Glutamatergic neuron (in vitro differentiated cells): ENCODE measurements at regions not wholly inside any gene's neighbourhood (a gene's known extent, or its start where the extent isn't known, plus 50 kb on each side); places are given as distances from the start of the nearest gene placed in this dataset.

Experiments
- DNase-seq: peaks from one replicate; pipeline ENCODE4 v3.0.0; 2022
- H3K27ac Mint-ChIP-seq: one replicate; pipeline ENCODE4 v1.8.0; 2020; ENCODE audit warnings: mild to moderate bottlenecking, mixed read lengths, inconsistent platforms; ENCODE audit not compliant: unreplicated experiment
- H3K27me3 Mint-ChIP-seq: one replicate; pipeline ENCODE4 v1.8.0; 2020; ENCODE audit warnings: mild to moderate bottlenecking, moderate library complexity, mixed read lengths, inconsistent platforms; ENCODE audit not compliant: unreplicated experiment
- H3K36me3 Mint-ChIP-seq: one replicate; pipeline ENCODE4 v1.8.0; 2020; ENCODE audit warnings: mild to moderate bottlenecking, mixed read lengths, inconsistent platforms; ENCODE audit not compliant: unreplicated experiment
- H3K4me1 Mint-ChIP-seq: one replicate; pipeline ENCODE4 v1.8.0; 2020; ENCODE audit warnings: mild to moderate bottlenecking, low read depth, mixed read lengths, inconsistent platforms; ENCODE audit not compliant: unreplicated experiment
- H3K4me3 Mint-ChIP-seq: one replicate; pipeline ENCODE4 v1.8.0; 2020; ENCODE audit warnings: mild to moderate bottlenecking, mixed read lengths, inconsistent platforms; ENCODE audit not compliant: unreplicated experiment
- H3K9me3 Mint-ChIP-seq: one replicate; pipeline ENCODE4 v1.8.0; 2020; ENCODE audit warnings: mild to moderate bottlenecking, moderate library complexity, mixed read lengths, inconsistent platforms; ENCODE audit not compliant: unreplicated experiment
- CTCF ChIP-seq: fragments of 200-600 bp; sonication (generic); IDR thresholded peaks from one replicate; pipeline ENCODE4 v1.5.0; 2021; ENCODE audit not compliant: partially characterized antibody, unreplicated experiment

DNA sequence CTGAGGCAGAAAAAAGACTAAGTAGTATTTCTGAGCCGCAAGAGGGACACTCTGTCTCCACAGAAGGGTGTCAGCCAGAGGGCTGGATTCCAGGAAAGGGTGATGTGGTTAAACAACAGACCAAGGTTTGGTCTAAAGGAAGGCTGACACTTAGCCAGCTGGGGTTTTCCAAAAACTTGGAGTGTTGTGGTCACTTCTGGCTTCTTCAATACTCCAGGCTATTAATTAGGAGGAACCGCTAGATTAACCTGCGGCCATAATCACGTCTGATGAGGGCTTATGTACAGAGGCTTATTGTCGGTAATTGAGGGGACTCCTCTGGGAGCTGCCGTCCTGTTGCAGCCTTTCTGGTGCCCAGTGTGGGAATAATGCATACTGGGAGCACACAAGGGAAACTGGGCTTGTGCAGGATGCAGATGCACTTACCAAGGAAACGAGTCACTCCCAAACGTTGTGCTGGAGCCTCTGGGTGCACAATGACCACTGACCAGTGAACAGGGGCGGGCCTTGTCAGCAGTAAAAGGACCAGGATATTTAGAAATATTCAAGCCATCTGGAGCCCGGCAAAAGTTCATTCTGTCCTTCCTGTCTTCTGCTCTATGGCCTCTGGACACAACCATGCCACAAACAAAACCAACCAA, 70.2 kb upstream of the TUT7 start:
- TF ChIP-seq CTCF: no peak
- Mint-ChIP-seq H3K36me3 (no peaks in the 10 kb centered on the region), H3K4me1 (peaks cover 3% of the 10 kb centered on the region), H3K27me3 (peaks cover 2% of the 10 kb centered on the region), H3K27ac (no peak overlapping the region), H3K9me3 (no peaks in the 10 kb centered on the region), H3K4me3 (no peak overlapping the region)
- no peak for DNase-seq

DNA sequence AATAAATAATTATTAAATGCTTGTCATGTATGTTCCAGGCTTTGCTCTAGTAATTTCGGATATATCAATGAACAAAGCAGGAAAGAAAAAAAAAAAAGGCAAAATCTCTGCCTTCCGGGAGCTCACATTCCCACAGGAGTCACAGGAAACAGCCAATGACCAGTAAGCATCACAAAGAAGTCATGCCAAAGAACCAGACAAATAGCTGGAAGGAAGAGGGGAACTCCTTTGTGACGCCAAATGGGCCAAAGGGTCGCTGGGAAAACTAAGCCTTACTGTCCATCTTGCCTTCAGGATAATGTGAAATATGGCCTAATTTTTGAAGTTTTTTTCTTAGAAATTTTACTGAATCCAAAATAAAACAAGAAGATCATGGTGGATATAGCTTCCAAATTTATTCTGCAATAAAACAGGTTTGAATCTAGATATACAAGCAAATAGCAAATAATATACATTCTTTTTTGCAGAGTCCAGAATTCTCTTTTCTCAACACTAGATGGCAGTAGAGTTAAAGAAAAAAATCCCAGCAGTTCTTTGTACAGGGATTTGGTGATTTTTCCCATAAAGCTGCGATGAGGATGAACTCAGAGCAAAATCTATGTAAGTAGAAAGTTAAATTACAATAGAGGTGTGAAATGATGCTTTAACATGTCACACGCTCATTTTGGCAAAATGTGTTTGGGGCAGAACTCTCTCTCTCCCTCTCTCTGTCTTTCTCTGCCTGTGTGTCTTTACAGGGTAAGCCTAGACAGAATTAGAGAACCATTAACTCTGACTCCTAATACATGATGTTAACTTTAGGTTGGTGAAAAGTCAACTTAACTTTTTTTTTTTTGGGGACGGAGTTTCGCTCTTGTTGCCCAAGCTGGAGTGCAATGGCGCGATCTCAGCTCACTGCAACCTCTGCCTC, 60.0 kb upstream of the TUT7 start:
- no peaks in the 10 kb centered on the region for H3K9me3 Mint-ChIP-seq
- DNase-seq: no peak
- H3K4me3 Mint-ChIP-seq: no peak overlapping the region
- TF ChIP-seq CTCF: peak; percentile 85
- no peak overlapping the region for H3K27ac Mint-ChIP-seq
- no peaks in the 10 kb centered on the region for H3K27me3 Mint-ChIP-seq
- H3K4me1 Mint-ChIP-seq: peaks cover 6% of the 10 kb centered on the region
- H3K36me3 Mint-ChIP-seq: no peaks in the 10 kb centered on the region

DNA sequence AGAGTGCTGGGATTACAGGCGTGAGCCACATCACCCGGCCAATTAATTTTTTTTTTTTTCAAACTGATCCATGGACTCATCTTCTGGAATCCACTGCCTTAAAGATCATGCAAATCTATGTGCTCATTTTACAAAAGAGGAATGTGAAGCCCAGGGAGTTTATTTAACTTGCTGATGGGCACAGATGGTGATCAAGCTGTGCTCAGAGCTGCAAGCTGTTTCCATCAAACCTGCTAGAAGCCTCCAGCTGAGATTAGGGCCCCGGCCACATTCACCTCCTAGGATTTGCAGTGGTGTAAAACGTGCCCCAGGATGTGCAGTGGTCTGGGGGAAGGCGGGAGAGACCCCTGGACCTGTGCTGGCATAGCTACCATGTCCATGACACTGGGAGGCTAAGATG, 56.1 kb upstream of the TUT7 start:
- H3K4me1 Mint-ChIP-seq: peaks cover 12% of the 10 kb centered on the region
- no peak overlapping the region for H3K27ac Mint-ChIP-seq
- H3K4me3 Mint-ChIP-seq: no peak overlapping the region
- no peaks in the 10 kb centered on the region for H3K36me3 Mint-ChIP-seq
- H3K9me3 Mint-ChIP-seq: no peaks in the 10 kb centered on the region
- TF ChIP-seq CTCF: no peak
- H3K27me3 Mint-ChIP-seq: no peaks in the 10 kb centered on the region
- no peak for DNase-seq

DNA sequence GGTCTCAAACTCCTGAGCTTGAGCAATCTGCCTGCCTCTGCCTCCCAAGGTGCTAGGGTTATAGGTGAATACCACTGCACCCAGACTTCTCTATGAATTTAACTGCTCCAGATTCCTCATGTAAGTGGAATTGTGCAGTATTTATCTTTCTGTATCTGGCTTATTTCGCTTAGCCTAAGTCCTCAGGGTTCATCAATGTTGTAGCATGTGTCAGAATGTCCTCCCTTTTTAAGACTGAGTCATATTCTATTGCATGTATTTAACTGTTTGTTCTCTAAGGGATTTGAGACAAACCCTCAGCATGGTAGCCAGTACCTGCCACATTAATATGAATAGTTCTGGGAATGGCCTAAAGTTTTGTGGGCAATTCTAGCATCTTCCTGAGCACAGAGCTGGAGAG, 53.9 kb upstream of the TUT7 start:
- Mint-ChIP-seq H3K27ac (no peak overlapping the region), H3K36me3 (no peaks in the 10 kb centered on the region), H3K4me3 (no peak overlapping the region), H3K4me1 (peaks cover 12% of the 10 kb centered on the region), H3K9me3 (no peaks in the 10 kb centered on the region), H3K27me3 (peaks cover 2% of the 10 kb centered on the region)
- no peak for DNase-seq
- TF ChIP-seq CTCF: no peak

GRCh38 chr9:86407022-86407421, 52.8 kb upstream of the TUT7 start:
- peaks cover 12% of the 10 kb centered on the region for H3K4me1 Mint-ChIP-seq
- H3K4me3 Mint-ChIP-seq: no peak overlapping the region
- TF ChIP-seq CTCF: no peak
- peaks cover 2% of the 10 kb centered on the region for H3K27me3 Mint-ChIP-seq
- no peak for DNase-seq
- no peaks in the 10 kb centered on the region for H3K9me3 Mint-ChIP-seq
- H3K36me3 Mint-ChIP-seq: no peaks in the 10 kb centered on the region
- H3K27ac Mint-ChIP-seq: no peak overlapping the region
